NCI-H748 (cell line): ENCODE measurements at regions not wholly inside any gene's neighbourhood (a gene's known extent, or its start where the extent isn't known, plus 50 kb on each side); places are given as distances from the start of the nearest gene placed in this dataset.

ENCODE experiments used
- DNase-seq: peaks from one replicate; lab custom pipeline; 2025; ENCODE audit not compliant: unreplicated experiment; lab: John Stamatoyannopoulos, UW

- no peak for DNase-seq
Observed at GRCh38 chr4:24172406-24172805, 282.6 kb upstream of the PPARGC1A start.

GRCh38 chr4:24169956-24170355 is 280.1 kb upstream of the PPARGC1A start:
- peak; percentile 12 for DNase-seq

GRCh38 chr4:24168658-24169057 is 278.8 kb upstream of the PPARGC1A start:
- no peak for DNase-seq

- no peak for DNase-seq
Observed at GRCh38 chr4:24166501-24166900, 276.7 kb upstream of the PPARGC1A start.

GRCh38 chr4:24164797-24165196 is 274.9 kb upstream of the PPARGC1A start:
- no peak for DNase-seq

- no peak for DNase-seq
Observed at GRCh38 chr4:24164054-24164693, 274.3 kb upstream of the PPARGC1A start.

- DNase-seq, result no peak
Observed at GRCh38 chr4:24163314-24163713, 273.5 kb upstream of the PPARGC1A start.

- DNase-seq, result no peak
Observed at GRCh38 chr4:24160358-24160757, 270.5 kb upstream of the PPARGC1A start.

GRCh38 chr4:24158031-24158430 is 268.2 kb upstream of the PPARGC1A start:
- no peak for DNase-seq

- DNase-seq, result no peak
Observed at GRCh38 chr4:24150034-24150433, 260.2 kb upstream of the PPARGC1A start.

- no peak for DNase-seq
Observed at GRCh38 chr4:24146127-24146526, 256.3 kb upstream of the PPARGC1A start.

- DNase-seq, result no peak
Observed at GRCh38 chr4:24145591-24145990, 255.7 kb upstream of the PPARGC1A start.

GRCh38 chr4:24144381-24144780 is 254.5 kb upstream of the PPARGC1A start:
- DNase-seq, result no peak

GRCh38 chr4:24143741-24144140 is 253.9 kb upstream of the PPARGC1A start:
- DNase-seq, result no peak

GRCh38 chr4:24141836-24142235 is 252.0 kb upstream of the PPARGC1A start:
- no peak for DNase-seq

- DNase-seq, result no peak
Observed at GRCh38 chr4:24140892-24141291, 251.0 kb upstream of the PPARGC1A start.

GRCh38 chr4:24137671-24138601 is 248.1 kb upstream of the PPARGC1A start:
- no peak for DNase-seq

GRCh38 chr4:24131954-24132673 is 242.3 kb upstream of the PPARGC1A start:
- no peak for DNase-seq

- DNase-seq, result no peak
Observed at GRCh38 chr4:24130637-24131036, 240.8 kb upstream of the PPARGC1A start.

- no peak for DNase-seq
Observed at GRCh38 chr4:24126776-24127175, 236.9 kb upstream of the PPARGC1A start.

GRCh38 chr4:24121395-24122175 is 231.7 kb upstream of the PPARGC1A start:
- DNase-seq, result no peak
